H9 (cell line): ENCODE measurements at regions not wholly inside any gene's neighbourhood (a gene's known extent, or its start where the extent isn't known, plus 50 kb on each side); places are given as distances from the start of the nearest gene placed in this dataset.

Source experiments
- DNase-seq: peaks from one replicate; pipeline ENCODE4 v3.0.0-alpha.2; 2017
- H2AFZ ChIP-seq: one replicate; pipeline ENCODE4 v1.6.1; 2013; ENCODE audit warnings: mild to moderate bottlenecking, low read length, control low read depth, moderate library complexity
- H2AK5ac ChIP-seq: 2 replicates; pipeline ENCODE4 v1.6.1; 2013; ENCODE audit warnings: low read length, control low read depth, mixed read lengths; ENCODE audit not compliant: insufficient read length
- H2BK120ac ChIP-seq: one replicate; pipeline ENCODE4 v1.6.1; 2013; ENCODE audit warnings: low read depth, mild to moderate bottlenecking, low read length, control low read depth, inconsistent platforms; ENCODE audit not compliant: poor library complexity, severe bottlenecking
- H2BK12ac ChIP-seq: 2 replicates; pipeline ENCODE4 v1.6.1; 2013; ENCODE audit warnings: low read length, control low read depth, mixed read lengths, low read depth; ENCODE audit not compliant: insufficient read length
- H2BK15ac ChIP-seq: 2 replicates; pipeline ENCODE4 v1.6.1; 2013; ENCODE audit warnings: low read depth, low read length, control low read depth
- H2BK20ac ChIP-seq: one replicate; pipeline ENCODE4 v1.6.1; 2013; ENCODE audit warnings: low read depth, mild to moderate bottlenecking, low read length, control low read depth, inconsistent platforms; ENCODE audit not compliant: poor library complexity, severe bottlenecking
- H2BK5ac ChIP-seq: 2 replicates; pipeline ENCODE4 v1.6.1; 2013; ENCODE audit warnings: low read length, control low read depth, mixed read lengths; ENCODE audit not compliant: insufficient read length
- H3K14ac ChIP-seq: 2 replicates; pipeline ENCODE4 v1.6.1; 2013; ENCODE audit warnings: low read length, control low read depth; ENCODE audit not compliant: insufficient read depth
- H3K18ac ChIP-seq: 2 replicates; pipeline ENCODE4 v1.6.1; 2013; ENCODE audit warnings: low read depth, mild to moderate bottlenecking, mixed read lengths, low read length, control low read depth; ENCODE audit not compliant: insufficient read length
- H3K23ac ChIP-seq: 2 replicates; pipeline ENCODE4 v1.6.1; 2013; ENCODE audit warnings: low read length, control low read depth, mixed read lengths, low read depth; ENCODE audit not compliant: insufficient read length
- H3K23me2 ChIP-seq: 2 replicates; pipeline ENCODE4 v1.6.1; 2013; ENCODE audit warnings: low read depth, mild to moderate bottlenecking, mixed read lengths, low read length, control low read depth; ENCODE audit not compliant: insufficient read length, poor library complexity, severe bottlenecking
- H3K27ac ChIP-seq: 2 replicates; pipeline ENCODE4 v1.5.1; 2013; ENCODE audit warnings: low read length, control low read depth, mixed read lengths, low read depth; ENCODE audit not compliant: insufficient read length
- H3K27me3 ChIP-seq: 2 replicates; pipeline ENCODE4 v1.6.1; 2013; ENCODE audit warnings: low read length, control low read depth, inconsistent platforms; ENCODE audit not compliant: insufficient read depth
- H3K4ac ChIP-seq: 2 replicates; pipeline ENCODE4 v1.6.1; 2013; ENCODE audit warnings: low read depth, mild to moderate bottlenecking, control low read depth, inconsistent platforms, low read length, moderate library complexity
- H3K4me1 ChIP-seq: 2 replicates; pipeline ENCODE4 v1.6.1; 2013; ENCODE audit warnings: low read length, control low read depth, inconsistent platforms; ENCODE audit not compliant: insufficient read depth
- H3K4me2 ChIP-seq: 2 replicates; pipeline ENCODE4 v1.6.1; 2013; ENCODE audit warnings: low read length, control low read depth, mixed read lengths; ENCODE audit not compliant: insufficient read length, insufficient read depth
- H3K56ac ChIP-seq: 2 replicates; pipeline ENCODE4 v1.6.1; 2013; ENCODE audit warnings: low read depth, mild to moderate bottlenecking, mixed read lengths, low read length, control low read depth; ENCODE audit not compliant: insufficient read length
- H3K79me1 ChIP-seq: 2 replicates; pipeline ENCODE4 v1.6.1; 2013; ENCODE audit warnings: low read depth, mild to moderate bottlenecking, moderate library complexity, low read length, control low read depth, inconsistent platforms; ENCODE audit not compliant: insufficient read depth, poor library complexity, severe bottlenecking
- H3K79me2 ChIP-seq: 2 replicates; pipeline ENCODE4 v1.6.1; 2013; ENCODE audit warnings: low read length, control low read depth, inconsistent platforms; ENCODE audit not compliant: insufficient read depth
- H3K9ac ChIP-seq: 2 replicates; pipeline ENCODE4 v1.6.1; 2013; ENCODE audit warnings: low read length, control low read depth, mixed read lengths; ENCODE audit not compliant: insufficient read length; ENCODE audit errors: extremely low read depth
- H3K9me3 ChIP-seq: one replicate; pipeline ENCODE4 v1.6.1; 2013; ENCODE audit warnings: low read depth, low read length, inconsistent platforms; ENCODE audit not compliant: control insufficient read depth
- H3T11ph ChIP-seq: one replicate; pipeline ENCODE4 v1.6.1; 2013; ENCODE audit warnings: mild to moderate bottlenecking, low read length, control low read depth, inconsistent platforms
- H4K20me1 ChIP-seq: one replicate; pipeline ENCODE4 v1.6.1; 2013; ENCODE audit not compliant: control insufficient read depth, insufficient read length, insufficient read depth
- H4K5ac ChIP-seq: 2 replicates; pipeline ENCODE4 v1.6.1; 2013; ENCODE audit warnings: low read depth, mild to moderate bottlenecking, mixed read lengths, low read length, control low read depth; ENCODE audit not compliant: insufficient read length
- H4K8ac ChIP-seq: replicated peaks from 2 replicates; pipeline ENCODE4 v1.6.1; 2013; ENCODE audit warnings: low read length, control low read depth, mixed read lengths, low read depth; ENCODE audit not compliant: insufficient read length
- H4K91ac ChIP-seq: 2 replicates; pipeline ENCODE4 v1.6.1; 2013; ENCODE audit warnings: low read depth, mild to moderate bottlenecking, moderate library complexity, mixed read lengths, low read length, control low read depth; ENCODE audit not compliant: insufficient read length
- H3K27ac Mint-ChIP-seq, 3 experiments: 2 replicates in 2 of 3; 3 replicates in 1 of 3; pipeline ENCODE4 v1.8.0; 2020 to 2021; ENCODE audit warnings: mixed read lengths in 3 of 3, mild to moderate bottlenecking in 1 of 3, moderate library complexity in 1 of 3
- H3K27me3 Mint-ChIP-seq: 2 replicates; pipeline ENCODE4 v1.8.0; 2021; ENCODE audit warnings: low read depth, mild to moderate bottlenecking, moderate library complexity, mixed read lengths
- H3K36me3 Mint-ChIP-seq, 3 experiments: 2 replicates in 2 of 3; 3 replicates in 1 of 3; pipeline ENCODE4 v1.8.0; 2020 to 2021; ENCODE audit warnings: low read depth in 3 of 3, mixed read lengths in 3 of 3; ENCODE audit not compliant: insufficient read depth in 1 of 3
- H3K4me1 Mint-ChIP-seq, 2 experiments: 2 replicates each; pipeline ENCODE4 v1.8.0; 2020; ENCODE audit warnings: mixed read lengths in 2 of 2
- H3K4me3 Mint-ChIP-seq, 2 experiments: 2 replicates in 1 of 2; 3 replicates in 1 of 2; pipeline ENCODE4 v1.8.0; 2020 to 2021; ENCODE audit warnings: mild to moderate bottlenecking in 2 of 2, mixed read lengths in 2 of 2, moderate library complexity in 1 of 2
- H3K9me3 Mint-ChIP-seq, 2 experiments: 2 replicates in 1 of 2; 3 replicates in 1 of 2; pipeline ENCODE4 v1.8.0; 2020; ENCODE audit warnings: mild to moderate bottlenecking in 2 of 2, mixed read lengths in 2 of 2, moderate library complexity in 1 of 2
- WGBS: extraction: QIAGEN DNeasy Blood & Tissue Kit; methylation state at CpG from one replicate; pipeline ENCODE4 v1.1.7; 2013; ENCODE audit warnings: missing lambda C conversion rate, low lambda C conversion rate, mixed read lengths; ENCODE audit not compliant: insufficient read length; ENCODE audit errors: extremely low coverage; 5-methylcytosine and 5-hydroxymethylcytosine counted together
- TF ChIP-seq, protein P1 (sequence below): fragments of 200-600 bp; sonication (generic); conservative IDR thresholded peaks from 3 replicates; pipeline ENCODE4 v1.8.0; 2021; ENCODE audit warnings: antibody characterized with exemption, mild to moderate bottlenecking

DNA sequence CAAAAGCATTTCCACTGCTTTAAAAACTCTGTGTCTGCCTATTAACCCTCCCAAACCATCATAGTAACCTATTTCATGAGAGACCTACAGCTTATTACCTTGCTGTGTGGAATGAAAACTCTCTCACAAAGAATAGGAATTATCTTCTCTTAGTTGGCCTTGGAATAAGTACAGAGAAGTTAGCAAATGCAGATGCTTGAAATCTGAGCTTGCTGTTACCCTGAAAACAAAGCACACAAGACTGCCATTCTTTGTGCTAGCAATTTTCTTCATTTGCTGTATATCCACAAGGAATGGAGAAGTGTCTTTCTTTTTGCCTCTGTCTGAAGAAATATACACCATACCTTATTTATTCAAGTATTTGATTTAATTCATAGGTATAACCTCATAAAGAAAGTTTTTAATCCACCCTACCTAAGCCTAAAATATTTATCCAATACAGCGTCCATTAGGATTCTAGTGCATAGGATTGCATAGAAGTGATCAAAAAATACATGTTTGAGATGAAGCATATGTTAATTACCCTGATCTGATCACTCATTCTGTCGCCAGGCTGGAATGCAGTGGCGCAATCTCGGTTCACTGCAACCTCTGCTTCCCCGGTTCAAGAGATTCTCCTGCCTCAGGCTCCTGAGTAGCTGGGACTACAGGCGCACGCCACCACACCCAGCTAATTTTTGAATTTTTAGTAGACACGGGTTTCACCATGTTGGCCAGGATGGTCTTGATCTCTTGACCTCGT, 451.1 kb downstream of the LTN1 start:
- Histone ChIP-seq H3K4me1 (no peaks in the 10 kb centered on the region), H3K9ac (no peak overlapping the region), H2AFZ (no peak overlapping the region), H4K91ac (no peak overlapping the region), H3K4me2 (no peak overlapping the region), H2AK5ac (no peak overlapping the region), H2BK5ac (no peak overlapping the region), H4K20me1 (no peaks in the 10 kb centered on the region), H2BK120ac (no peak overlapping the region), H2BK20ac (no peak overlapping the region), H3K56ac (no peak overlapping the region), H3K4ac (no peak overlapping the region), H3K23me2 (no peaks in the 10 kb centered on the region), H4K5ac (no peak overlapping the region), H2BK15ac (no peak overlapping the region), H2BK12ac (no peak overlapping the region), H3K14ac (no peak overlapping the region), H3K27me3 (no peaks in the 10 kb centered on the region), H4K8ac (no peak overlapping the region), H3K79me1 (no peaks in the 10 kb centered on the region), H3K79me2 (no peaks in the 10 kb centered on the region), H3K18ac (no peak overlapping the region), H3T11ph (no peak overlapping the region), H3K9me3 (no peaks in the 10 kb centered on the region), H3K23ac (no peak overlapping the region), H3K27ac (no peak overlapping the region)
- H3K4me3 Mint-ChIP-seq, result no peak overlapping the region
- H3K4me1 Mint-ChIP-seq, result peaks cover 0 to 5% of the 10 kb centered on the region in 2 experiments; a peak in 2 of 4 replicates
- WGBS, result no CpG with 5 or more reads among the region's 9 CpGs
- H3K27me3 Mint-ChIP-seq, result no peaks in the 10 kb centered on the region
- H3K27ac Mint-ChIP-seq, result no peak overlapping the region
- TF ChIP-seq, protein P1, sequence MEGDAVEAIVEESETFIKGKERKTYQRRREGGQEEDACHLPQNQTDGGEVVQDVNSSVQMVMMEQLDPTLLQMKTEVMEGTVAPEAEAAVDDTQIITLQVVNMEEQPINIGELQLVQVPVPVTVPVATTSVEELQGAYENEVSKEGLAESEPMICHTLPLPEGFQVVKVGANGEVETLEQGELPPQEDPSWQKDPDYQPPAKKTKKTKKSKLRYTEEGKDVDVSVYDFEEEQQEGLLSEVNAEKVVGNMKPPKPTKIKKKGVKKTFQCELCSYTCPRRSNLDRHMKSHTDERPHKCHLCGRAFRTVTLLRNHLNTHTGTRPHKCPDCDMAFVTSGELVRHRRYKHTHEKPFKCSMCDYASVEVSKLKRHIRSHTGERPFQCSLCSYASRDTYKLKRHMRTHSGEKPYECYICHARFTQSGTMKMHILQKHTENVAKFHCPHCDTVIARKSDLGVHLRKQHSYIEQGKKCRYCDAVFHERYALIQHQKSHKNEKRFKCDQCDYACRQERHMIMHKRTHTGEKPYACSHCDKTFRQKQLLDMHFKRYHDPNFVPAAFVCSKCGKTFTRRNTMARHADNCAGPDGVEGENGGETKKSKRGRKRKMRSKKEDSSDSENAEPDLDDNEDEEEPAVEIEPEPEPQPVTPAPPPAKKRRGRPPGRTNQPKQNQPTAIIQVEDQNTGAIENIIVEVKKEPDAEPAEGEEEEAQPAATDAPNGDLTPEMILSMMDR, result no peak
- no peaks in the 10 kb centered on the region; a peak in 1 of 5 replicates for H3K9me3 Mint-ChIP-seq
- DNase-seq, result no peak
- H3K36me3 Mint-ChIP-seq, result no peaks in the 10 kb centered on the region; a peak in 1 of 7 replicates
